DOHH2 (cell line): ENCODE measurements at regions not wholly inside any gene's neighbourhood (a gene's known extent, or its start where the extent isn't known, plus 50 kb on each side); places are given as distances from the start of the nearest gene placed in this dataset.

Experiments used
- H3F3A ChIP-seq: fragments of 200-600 bp; sonication (generic), shearing (Covaris generic); 2 replicates; pipeline ENCODE4 v1.6.0; 2016; ENCODE audit warnings: antibody characterized with exemption, mild to moderate bottlenecking; ENCODE audit not compliant: control insufficient read depth, insufficient read depth
- H3K27ac ChIP-seq: fragments of 200-600 bp; sonication (generic); 2 replicates; pipeline ENCODE4 v1.5.1; 2014; ENCODE audit warnings: low read depth, mild to moderate bottlenecking, low read length, moderate library complexity
- H3K27me3 ChIP-seq: fragments of 200-600 bp; sonication (generic); 2 replicates; pipeline ENCODE4 v1.6.1; 2014; ENCODE audit warnings: mild to moderate bottlenecking, low read length, mixed read lengths; ENCODE audit not compliant: control insufficient read depth
- H3K36me3 ChIP-seq: fragments of 200-600 bp; sonication (generic); 2 replicates; pipeline ENCODE4 v1.6.1; 2014; ENCODE audit warnings: mild to moderate bottlenecking, low read length, moderate library complexity, mixed read lengths; ENCODE audit not compliant: control insufficient read depth
- H3K4me1 ChIP-seq: fragments of 200-600 bp; sonication (generic); 2 replicates; pipeline ENCODE4 v1.6.1; 2014; ENCODE audit warnings: mild to moderate bottlenecking, low read length, mixed read lengths; ENCODE audit not compliant: control insufficient read depth
- H3K4me2 ChIP-seq: fragments of 200-600 bp; sonication (generic); 2 replicates; pipeline ENCODE4 v1.6.0; 2014; ENCODE audit warnings: mild to moderate bottlenecking, low read length, moderate library complexity
- H3K4me3 ChIP-seq: fragments of 200-600 bp; sonication (generic); 2 replicates; pipeline ENCODE4 v1.5.1; 2014; ENCODE audit warnings: mild to moderate bottlenecking, low read length, mixed read lengths
- H3K79me2 ChIP-seq: fragments of 200-600 bp; sonication (generic); 2 replicates; pipeline ENCODE4 v1.6.1; 2014; ENCODE audit warnings: mild to moderate bottlenecking, low read length, mixed read lengths; ENCODE audit not compliant: control insufficient read depth
- H3K9me2 ChIP-seq: fragments of 200-600 bp; sonication (generic); replicated peaks from 2 replicates; pipeline ENCODE4 v1.6.1; 2014; ENCODE audit warnings: mild to moderate bottlenecking, low read length, mixed read lengths; ENCODE audit not compliant: control insufficient read depth
- H3K9me3 ChIP-seq: fragments of 200-600 bp; sonication (generic); 2 replicates; pipeline ENCODE4 v1.6.1; 2014; ENCODE audit warnings: antibody characterized with exemption, low read length, mixed read lengths; ENCODE audit not compliant: control insufficient read depth, insufficient read depth
- H4K20me1 ChIP-seq: fragments of 200-600 bp; sonication (generic); 2 replicates; pipeline ENCODE4 v1.6.0; 2014; ENCODE audit warnings: low read depth, mild to moderate bottlenecking, antibody characterized with exemption, low read length, moderate library complexity; ENCODE audit not compliant: control insufficient read depth, insufficient read depth
- CTCF ChIP-seq: fragments of 200-600 bp; sonication (generic); IDR thresholded peaks from one replicate; pipeline ENCODE4 v1.5.1; 2014; ENCODE audit warnings: antibody characterized with exemption, mild to moderate bottlenecking, low read depth, low read length; ENCODE audit not compliant: poor library complexity, severe bottlenecking
- EZH2phosphoT487 ChIP-seq: fragments of 200-600 bp; sonication (generic); IDR thresholded peaks from 2 replicates; pipeline ENCODE4 v1.6.1; 2017; ENCODE audit warnings: borderline replicate concordance, mild to moderate bottlenecking, antibody characterized with exemption, low read length, moderate library complexity, mixed read lengths

GRCh38 chr6:8556370-8557013 lies 121.1 kb upstream of the SLC35B3 start:
- no peak overlapping the region for H3K27ac ChIP-seq
- H3K27me3 ChIP-seq: no peaks in the 10 kb centered on the region
- no peaks in the 10 kb centered on the region for H3K79me2 ChIP-seq
- no peaks in the 10 kb centered on the region for H3K9me3 ChIP-seq
- H3K4me2 ChIP-seq: no peak overlapping the region
- no peaks in the 10 kb centered on the region for H4K20me1 ChIP-seq
- H3F3A ChIP-seq: no peaks in the 10 kb centered on the region
- H3K36me3 ChIP-seq: no peaks in the 10 kb centered on the region
- no peaks in the 10 kb centered on the region for H3K4me1 ChIP-seq
- no peak for TF ChIP-seq CTCF
- no peak for TF ChIP-seq EZH2phosphoT487
- no peak overlapping the region for H3K4me3 ChIP-seq
- no peaks in the 10 kb centered on the region for H3K9me2 ChIP-seq

- no peaks in the 10 kb centered on the region for H3K4me1 ChIP-seq
- H3K79me2 ChIP-seq: no peaks in the 10 kb centered on the region
- H3K36me3 ChIP-seq: no peaks in the 10 kb centered on the region
- no peaks in the 10 kb centered on the region for H3F3A ChIP-seq
- H3K4me3 ChIP-seq: no peak overlapping the region
- H3K9me3 ChIP-seq: no peaks in the 10 kb centered on the region
- H3K4me2 ChIP-seq: no peak overlapping the region
- no peaks in the 10 kb centered on the region for H4K20me1 ChIP-seq
- no peaks in the 10 kb centered on the region for H3K27me3 ChIP-seq
- TF ChIP-seq CTCF (no peak), EZH2phosphoT487 (no peak)
- no peak overlapping the region for H3K27ac ChIP-seq
- H3K9me2 ChIP-seq: no peaks in the 10 kb centered on the region
Observed at GRCh38 chr6:8551993-8552392, 116.6 kb upstream of the SLC35B3 start.

GRCh38 chr6:8551386-8551785 lies 116.0 kb upstream of the SLC35B3 start:
- H3K79me2 ChIP-seq: no peaks in the 10 kb centered on the region
- no peaks in the 10 kb centered on the region for H3K27me3 ChIP-seq
- no peaks in the 10 kb centered on the region for H3K4me1 ChIP-seq
- no peak for TF ChIP-seq CTCF
- no peak for TF ChIP-seq EZH2phosphoT487
- no peaks in the 10 kb centered on the region for H3K9me2 ChIP-seq
- no peaks in the 10 kb centered on the region for H3K9me3 ChIP-seq
- no peaks in the 10 kb centered on the region for H3K36me3 ChIP-seq
- no peaks in the 10 kb centered on the region for H3F3A ChIP-seq
- no peak overlapping the region for H3K4me3 ChIP-seq
- H3K27ac ChIP-seq: no peak overlapping the region
- H4K20me1 ChIP-seq: no peaks in the 10 kb centered on the region
- no peak overlapping the region for H3K4me2 ChIP-seq
